OCI-LY1 (cell line): ENCODE measurements at regions not wholly inside any gene's neighbourhood (a gene's known extent, or its start where the extent isn't known, plus 50 kb on each side); places are given as distances from the start of the nearest gene placed in this dataset.

Experiments
- H2AFZ ChIP-seq: fragments of 200-600 bp; sonication (generic), shearing (Covaris generic); 2 replicates; pipeline ENCODE4 v1.6.0; 2014; ENCODE audit warnings: antibody characterized with exemption, mild to moderate bottlenecking, low read length
- H3F3A ChIP-seq: fragments of 200-600 bp; sonication (generic), shearing (Covaris generic); 2 replicates; pipeline ENCODE4 v1.6.0; 2014; ENCODE audit warnings: mild to moderate bottlenecking, antibody characterized with exemption, low read length, moderate library complexity; ENCODE audit not compliant: insufficient read depth
- H3K27ac ChIP-seq: fragments of 200-600 bp; sonication (generic); 2 replicates; pipeline ENCODE4 v1.5.1; 2014; ENCODE audit warnings: low read length, mixed run types, mild to moderate bottlenecking, low read depth; ENCODE audit not compliant: poor library complexity, severe bottlenecking
- H3K27me3 ChIP-seq: fragments of 200-600 bp; sonication (generic); 2 replicates; pipeline ENCODE4 v1.6.0; 2014; ENCODE audit warnings: antibody characterized with exemption, mild to moderate bottlenecking, low read length, moderate library complexity; ENCODE audit not compliant: insufficient read depth
- H3K36me3 ChIP-seq: fragments of 200-600 bp; sonication (generic); 2 replicates; pipeline ENCODE4 v1.6.1; 2014; ENCODE audit warnings: mild to moderate bottlenecking, antibody characterized with exemption, low read length, moderate library complexity, mixed read lengths; ENCODE audit not compliant: insufficient read depth
- H3K4me1 ChIP-seq: fragments of 200-600 bp; sonication (generic); 2 replicates; pipeline ENCODE4 v1.5.1; 2014; ENCODE audit warnings: mild to moderate bottlenecking, low read length, moderate library complexity; ENCODE audit not compliant: insufficient read depth, severe bottlenecking
- H3K4me2 ChIP-seq: fragments of 200-600 bp; sonication (generic), shearing (Covaris generic); 2 replicates; pipeline ENCODE4 v1.6.1; 2014; ENCODE audit warnings: low read length
- H3K4me3 ChIP-seq: fragments of 200-600 bp; sonication (generic); 2 replicates; pipeline ENCODE4 v1.5.1; 2014; ENCODE audit warnings: low read length, low read depth, mild to moderate bottlenecking, mixed read lengths; ENCODE audit not compliant: poor library complexity, severe bottlenecking
- H3K79me2 ChIP-seq: fragments of 200-600 bp; shearing (Covaris generic); 2 replicates; pipeline ENCODE4 v1.6.1; 2016; ENCODE audit warnings: mixed run types, low read length, mixed read lengths; ENCODE audit not compliant: insufficient read depth
- H3K9ac ChIP-seq: fragments of 200-600 bp; sonication (generic), shearing (Covaris generic); 2 replicates; pipeline ENCODE4 v1.6.1; 2014; ENCODE audit warnings: mild to moderate bottlenecking, low read length, mixed read lengths
- H3K9me2 ChIP-seq: fragments of 200-600 bp; sonication (generic), shearing (Covaris generic); 2 replicates; pipeline ENCODE4 v1.6.1; 2014; ENCODE audit warnings: low read depth, mild to moderate bottlenecking, low read length, mixed read lengths
- H3K9me3 ChIP-seq: fragments of 200-600 bp; shearing (Covaris generic); 2 replicates; pipeline ENCODE4 v1.6.1; 2014; ENCODE audit warnings: low read length, mixed read lengths
- H4K20me1 ChIP-seq: fragments of 200-600 bp; sonication (generic), shearing (Covaris generic); 2 replicates; pipeline ENCODE4 v1.6.0; 2016; ENCODE audit warnings: mild to moderate bottlenecking, low read length; ENCODE audit not compliant: insufficient read depth
- EZH2 ChIP-seq: fragments of 200-600 bp; sonication (generic), shearing (Covaris generic); IDR thresholded peaks from 2 replicates; pipeline ENCODE4 v1.8.0; 2017; ENCODE audit warnings: borderline replicate concordance, mixed run types, mild to moderate bottlenecking, antibody characterized with exemption, low read length, moderate library complexity, mixed read lengths
- TF ChIP-seq, protein P1 (sequence below): fragments of 200-600 bp; sonication (generic), shearing (Covaris generic); IDR thresholded peaks from 2 replicates; pipeline ENCODE4 v1.5.1; 2017; ENCODE audit warnings: mild to moderate bottlenecking, antibody characterized with exemption, low read length, moderate library complexity, mixed read lengths

DNA sequence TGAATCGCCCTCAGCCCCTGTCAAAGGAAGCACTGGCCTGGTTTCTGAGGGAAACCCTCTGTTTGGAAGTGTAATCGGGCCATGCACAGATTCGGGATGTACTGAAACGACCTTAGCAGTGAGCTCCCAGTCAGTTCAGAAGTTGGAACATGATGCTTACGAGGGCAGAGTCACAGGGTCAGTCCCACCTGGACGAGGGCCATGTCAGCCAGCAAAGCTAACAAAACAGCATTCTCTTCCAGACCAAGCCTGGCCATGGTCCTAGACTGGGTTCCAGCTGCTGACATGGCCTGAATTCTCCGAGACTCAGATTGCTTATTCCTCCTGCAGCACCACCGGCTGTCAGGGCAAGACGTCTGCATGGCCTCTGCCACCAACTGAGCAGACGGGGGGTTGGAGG lies 192.2 kb upstream of the WSCD1 start:
- H3K4me1 ChIP-seq, result no peaks in the 10 kb centered on the region
- no peaks in the 10 kb centered on the region for H3K27me3 ChIP-seq
- no peak overlapping the region for H3K9ac ChIP-seq
- TF ChIP-seq EZH2, result no peak
- TF ChIP-seq, protein P1, sequence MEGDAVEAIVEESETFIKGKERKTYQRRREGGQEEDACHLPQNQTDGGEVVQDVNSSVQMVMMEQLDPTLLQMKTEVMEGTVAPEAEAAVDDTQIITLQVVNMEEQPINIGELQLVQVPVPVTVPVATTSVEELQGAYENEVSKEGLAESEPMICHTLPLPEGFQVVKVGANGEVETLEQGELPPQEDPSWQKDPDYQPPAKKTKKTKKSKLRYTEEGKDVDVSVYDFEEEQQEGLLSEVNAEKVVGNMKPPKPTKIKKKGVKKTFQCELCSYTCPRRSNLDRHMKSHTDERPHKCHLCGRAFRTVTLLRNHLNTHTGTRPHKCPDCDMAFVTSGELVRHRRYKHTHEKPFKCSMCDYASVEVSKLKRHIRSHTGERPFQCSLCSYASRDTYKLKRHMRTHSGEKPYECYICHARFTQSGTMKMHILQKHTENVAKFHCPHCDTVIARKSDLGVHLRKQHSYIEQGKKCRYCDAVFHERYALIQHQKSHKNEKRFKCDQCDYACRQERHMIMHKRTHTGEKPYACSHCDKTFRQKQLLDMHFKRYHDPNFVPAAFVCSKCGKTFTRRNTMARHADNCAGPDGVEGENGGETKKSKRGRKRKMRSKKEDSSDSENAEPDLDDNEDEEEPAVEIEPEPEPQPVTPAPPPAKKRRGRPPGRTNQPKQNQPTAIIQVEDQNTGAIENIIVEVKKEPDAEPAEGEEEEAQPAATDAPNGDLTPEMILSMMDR, result no peak
- no peak overlapping the region for H3K4me3 ChIP-seq
- H4K20me1 ChIP-seq, result no peaks in the 10 kb centered on the region
- no peak overlapping the region for H3K27ac ChIP-seq
- H3K79me2 ChIP-seq, result no peaks in the 10 kb centered on the region
- no peaks in the 10 kb centered on the region for H3K9me3 ChIP-seq
- H3K36me3 ChIP-seq, result no peaks in the 10 kb centered on the region
- H3K4me2 ChIP-seq, result no peak overlapping the region
- no peak overlapping the region for H2AFZ ChIP-seq
- H3F3A ChIP-seq, result no peaks in the 10 kb centered on the region
- no peaks in the 10 kb centered on the region for H3K9me2 ChIP-seq

DNA sequence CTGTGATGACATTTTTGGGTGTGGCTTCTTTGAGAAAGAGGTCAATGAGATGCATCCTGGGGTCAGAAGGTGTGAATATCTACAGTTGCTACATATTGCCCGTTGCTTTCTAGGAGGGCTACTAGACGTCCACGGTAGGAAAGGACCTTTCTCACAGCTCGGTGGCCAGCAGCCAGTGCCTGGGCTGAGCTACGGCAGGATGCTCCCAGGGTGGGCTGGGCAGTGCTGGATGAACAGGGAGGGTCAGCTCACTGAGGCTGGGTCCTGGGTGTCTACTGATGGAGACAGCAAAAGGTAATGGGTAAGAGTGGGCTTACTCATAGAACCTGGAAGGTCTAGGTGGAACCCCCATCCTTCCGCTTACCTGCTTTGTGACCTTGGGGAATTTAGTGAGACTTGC lies 188.3 kb upstream of the WSCD1 start:
- no peaks in the 10 kb centered on the region for H3K79me2 ChIP-seq
- H3F3A ChIP-seq, result no peaks in the 10 kb centered on the region
- no peaks in the 10 kb centered on the region for H3K4me1 ChIP-seq
- H3K4me3 ChIP-seq, result no peak overlapping the region
- H3K4me2 ChIP-seq, result no peak overlapping the region
- H3K27ac ChIP-seq, result no peak overlapping the region
- no peaks in the 10 kb centered on the region for H4K20me1 ChIP-seq
- H2AFZ ChIP-seq, result no peak overlapping the region
- TF ChIP-seq, protein P1, result no peak
- no peak for TF ChIP-seq EZH2
- no peaks in the 10 kb centered on the region for H3K9me3 ChIP-seq
- no peaks in the 10 kb centered on the region for H3K36me3 ChIP-seq
- H3K9me2 ChIP-seq, result no peaks in the 10 kb centered on the region
- H3K9ac ChIP-seq, result no peak overlapping the region
- no peaks in the 10 kb centered on the region for H3K27me3 ChIP-seq

DNA sequence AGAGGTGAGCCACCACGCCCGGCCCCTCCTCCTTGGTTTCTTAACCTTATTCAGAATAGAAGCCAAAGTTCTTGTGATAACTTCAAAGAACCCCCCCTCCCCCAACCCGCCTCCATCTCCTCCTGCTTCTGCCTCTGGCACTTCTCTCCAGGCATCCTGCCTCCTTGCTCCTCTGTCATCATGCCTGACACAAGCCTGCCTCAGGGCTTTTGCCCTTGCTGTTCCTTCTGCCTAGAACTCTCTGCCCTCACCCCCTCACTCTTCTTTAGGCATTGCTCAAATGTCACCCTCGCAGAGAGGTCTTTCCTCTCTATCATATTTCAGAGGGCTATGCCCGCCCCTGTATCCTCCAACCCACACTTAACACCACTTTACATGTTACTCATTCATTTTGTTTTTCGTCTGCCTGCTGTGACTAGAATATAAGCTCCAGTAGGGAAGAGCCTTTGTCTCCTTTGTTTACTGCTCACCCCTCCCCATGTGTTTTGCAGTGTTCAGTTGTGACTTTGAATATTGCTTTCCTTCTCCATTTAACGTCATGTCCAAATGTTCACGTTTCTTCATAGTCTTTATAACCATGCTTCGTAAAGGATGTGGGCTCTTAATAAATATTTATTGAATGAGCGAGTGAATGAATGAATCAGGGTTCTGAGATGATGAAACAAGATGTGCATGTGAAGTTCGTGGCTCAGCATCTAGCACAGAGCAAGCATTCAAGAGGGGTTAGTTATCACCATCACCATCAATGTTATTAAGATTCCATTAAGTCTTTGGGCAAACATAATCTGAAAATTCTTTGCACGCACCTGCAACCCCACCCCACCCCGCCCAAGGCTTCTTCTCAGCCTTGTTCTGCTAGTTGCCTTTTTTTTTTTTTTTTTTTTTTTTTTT lies 186.2 kb upstream of the WSCD1 start:
- Histone ChIP-seq H2AFZ (no peak overlapping the region), H3K4me1 (no peaks in the 10 kb centered on the region), H3K79me2 (no peaks in the 10 kb centered on the region), H3K9ac (no peak overlapping the region), H3K9me3 (no peaks in the 10 kb centered on the region), H3K27me3 (no peaks in the 10 kb centered on the region), H3K4me3 (no peak overlapping the region), H3K9me2 (no peaks in the 10 kb centered on the region), H3K36me3 (no peaks in the 10 kb centered on the region), H3K27ac (no peak overlapping the region), H4K20me1 (no peaks in the 10 kb centered on the region), H3K4me2 (no peak overlapping the region), H3F3A (no peaks in the 10 kb centered on the region)
- TF ChIP-seq, protein P1, result no peak
- no peak for TF ChIP-seq EZH2
